ENCODE measurements at regions not wholly inside any gene's neighbourhood (a gene's known extent, or its start where the extent isn't known, plus 50 kb on each side); places are given as distances from the start of the nearest gene placed in this dataset.

DNA sequence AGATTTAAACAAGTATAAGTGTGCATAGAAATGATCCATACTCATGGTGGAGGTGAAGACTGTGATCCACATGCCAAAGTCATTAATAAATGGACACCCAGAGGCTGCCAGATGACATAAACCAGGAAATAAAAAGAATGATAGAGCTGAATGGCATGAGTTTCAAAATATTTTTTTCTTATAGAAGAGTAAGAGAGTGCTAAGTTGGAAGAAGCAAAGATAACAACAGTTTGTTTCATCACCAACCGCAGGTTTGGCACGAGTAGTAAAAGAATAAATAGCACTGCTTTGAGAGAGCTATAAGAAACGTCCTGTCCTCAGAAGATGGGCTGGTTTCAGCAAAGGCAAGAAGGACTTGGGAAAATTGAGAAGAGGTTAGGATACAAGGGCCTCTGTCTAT, 246.9 kb downstream of the UBE3D start:
- no peak for TF ChIP-seq EZH2 (IDR thresholded peaks at IDR 0.05; ENCODE audit: insufficient read depth, low read length)
- FAIRE-seq = peak; percentile 59

GRCh38 chr6:82823361-82823760, 242.3 kb downstream of the UBE3D start:
- Mint-ChIP-seq H3K9me3 (ENCODE audit: unreplicated experiment) (no peaks in the 10 kb centered on the region), H3K27me3 (ENCODE audit: low read depth, unreplicated experiment) (peaks cover 5% of the 10 kb centered on the region), H3K36me3 (ENCODE audit: low read depth, unreplicated experiment) (no peaks in the 10 kb centered on the region), H3K4me3 (ENCODE audit: unreplicated experiment) (no peak overlapping the region), H3K4me1 (ENCODE audit: low read depth, unreplicated experiment) (no peaks in the 10 kb centered on the region), H3K27ac (ENCODE audit: unreplicated experiment) (no peak overlapping the region)
- FAIRE-seq (no peak), DNase-seq (ENCODE audit: low read depth) (no peak)
- Histone ChIP-seq H2AFZ (ENCODE audit: low read depth, low read length) (no peak overlapping the region), H4K20me1 (ENCODE audit: insufficient read depth, low read length) (no peaks in the 10 kb centered on the region), H3K9ac (ENCODE audit: low read length) (no peak overlapping the region), H3K36me3 (ENCODE audit: insufficient read depth, low read length) (no peaks in the 10 kb centered on the region), H3K27ac (ENCODE audit: low read depth, low read length) (no peak overlapping the region), H3K4me2 (ENCODE audit: low read length) (no peak overlapping the region), H3K9me3 (ENCODE audit: insufficient read depth, low read depth, low read length) (no peaks in the 10 kb centered on the region), H3K4me3 (ENCODE audit: insufficient read depth, low read depth, low read length) (no peak overlapping the region), H3K4me1 (ENCODE audit: insufficient read depth, low read length) (peaks cover 5% of the 10 kb centered on the region), H3K79me2 (ENCODE audit: insufficient read depth, low read length) (no peaks in the 10 kb centered on the region), H3K27me3 (ENCODE audit: insufficient read depth, low read length) (no peaks in the 10 kb centered on the region)
- TF ChIP-seq CTCF (IDR thresholded peaks at IDR 0.05; ENCODE audit: insufficient read depth, low read depth, low read length) (no peak), EZH2 (IDR thresholded peaks at IDR 0.05; ENCODE audit: insufficient read depth, low read length) (no peak)

More for the DNA sequence above, 246.9 kb downstream of the UBE3D start:
- H3K36me3 Mint-ChIP-seq (ENCODE audit: low read depth, unreplicated experiment) = no peaks in the 10 kb centered on the region
- Histone ChIP-seq H3K4me3 (ENCODE audit: insufficient read depth, low read depth, low read length) (no peak overlapping the region), H3K9ac (ENCODE audit: low read length) (no peak overlapping the region), H3K4me1 (ENCODE audit: insufficient read depth, low read length) (peaks cover 5% of the 10 kb centered on the region), H4K20me1 (ENCODE audit: insufficient read depth, low read length) (no peaks in the 10 kb centered on the region), H3K36me3 (ENCODE audit: insufficient read depth, low read length) (no peaks in the 10 kb centered on the region), H3K9me3 (ENCODE audit: insufficient read depth, low read depth, low read length) (no peaks in the 10 kb centered on the region), H3K27ac (ENCODE audit: low read depth, low read length) (no peak overlapping the region), H2AFZ (ENCODE audit: low read depth, low read length) (no peak overlapping the region), H3K4me2 (ENCODE audit: low read length) (peak overlapping the region; percentile 15), H3K27me3 (ENCODE audit: insufficient read depth, low read length) (no peaks in the 10 kb centered on the region), H3K79me2 (ENCODE audit: insufficient read depth, low read length) (no peaks in the 10 kb centered on the region)
- H3K9me3 Mint-ChIP-seq (ENCODE audit: unreplicated experiment) = peaks cover 2% of the 10 kb centered on the region
- no peak overlapping the region for H3K4me3 Mint-ChIP-seq (ENCODE audit: unreplicated experiment)
- H3K4me1 Mint-ChIP-seq (ENCODE audit: low read depth, unreplicated experiment) = no peaks in the 10 kb centered on the region
- no peak overlapping the region for H3K27ac Mint-ChIP-seq (ENCODE audit: unreplicated experiment)
- DNase-seq (ENCODE audit: low read depth) = peak; percentile 77
- peaks cover 2% of the 10 kb centered on the region for H3K27me3 Mint-ChIP-seq (ENCODE audit: low read depth, unreplicated experiment)

DNA sequence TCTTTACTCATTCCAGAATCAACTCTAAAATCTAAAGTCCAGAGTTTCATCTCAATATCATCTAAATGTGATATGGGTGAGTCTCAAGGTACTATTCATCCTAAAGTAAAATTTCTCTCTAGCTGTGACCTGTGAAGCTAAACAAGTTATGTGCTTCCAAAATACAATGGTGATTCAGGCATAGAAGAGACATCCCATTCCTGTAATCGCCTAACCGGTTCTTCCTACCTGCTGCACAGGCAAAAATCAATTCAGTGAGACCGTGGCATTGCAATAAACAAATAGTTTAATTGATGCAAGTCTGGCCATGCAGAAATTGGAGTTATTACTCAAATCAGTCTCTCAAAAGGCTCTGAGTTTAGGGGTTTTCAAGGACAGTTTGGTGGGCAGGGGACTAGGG, 232.8 kb downstream of the UBE3D start:
- Histone ChIP-seq H3K9ac (ENCODE audit: low read length) (no peak overlapping the region), H3K27me3 (ENCODE audit: insufficient read depth, low read length) (peaks cover 11% of the 10 kb centered on the region), H3K36me3 (ENCODE audit: insufficient read depth, low read length) (no peaks in the 10 kb centered on the region), H3K9me3 (ENCODE audit: insufficient read depth, low read depth, low read length) (no peaks in the 10 kb centered on the region), H3K4me2 (ENCODE audit: low read length) (no peak overlapping the region), H3K79me2 (ENCODE audit: insufficient read depth, low read length) (no peaks in the 10 kb centered on the region), H2AFZ (ENCODE audit: low read depth, low read length) (no peak overlapping the region), H3K27ac (ENCODE audit: low read depth, low read length) (no peak overlapping the region), H3K4me3 (ENCODE audit: insufficient read depth, low read depth, low read length) (no peak overlapping the region), H4K20me1 (ENCODE audit: insufficient read depth, low read length) (no peaks in the 10 kb centered on the region), H3K4me1 (ENCODE audit: insufficient read depth, low read length) (no peaks in the 10 kb centered on the region)
- Mint-ChIP-seq H3K4me1 (ENCODE audit: low read depth, unreplicated experiment) (no peaks in the 10 kb centered on the region), H3K9me3 (ENCODE audit: unreplicated experiment) (no peaks in the 10 kb centered on the region), H3K27ac (ENCODE audit: unreplicated experiment) (no peak overlapping the region), H3K36me3 (ENCODE audit: low read depth, unreplicated experiment) (no peaks in the 10 kb centered on the region), H3K4me3 (ENCODE audit: unreplicated experiment) (no peak overlapping the region), H3K27me3 (ENCODE audit: low read depth, unreplicated experiment) (no peaks in the 10 kb centered on the region)
- no peak for DNase-seq (ENCODE audit: low read depth)
- TF ChIP-seq CTCF (IDR thresholded peaks at IDR 0.05; ENCODE audit: insufficient read depth, low read depth, low read length) (no peak), EZH2 (IDR thresholded peaks at IDR 0.05; ENCODE audit: insufficient read depth, low read length) (no peak)
- FAIRE-seq = no peak
